NOMO-1 treated with DMSO at 0.1 percent for 48 hours (cell line): ENCODE measurements at regions not wholly inside any gene's neighbourhood (a gene's known extent, or its start where the extent isn't known, plus 50 kb on each side); places are given as distances from the start of the nearest gene placed in this dataset.
"Not testable (repeated sequence)": the region's sequence is repeated elsewhere in the genome, so short reads cannot be mapped to it uniquely, and the experiment has no call there.

Experiments used
- DNase-seq: peaks from one replicate; lab custom pipeline; 2025; ENCODE audit not compliant: unreplicated experiment; lab: John Stamatoyannopoulos, UW

GRCh38 chr18:25503567-25504081 is 151.7 kb upstream of the ZNF521 start:
- DNase-seq = peak; percentile 19

GRCh38 chr18:25497151-25497794 is 145.3 kb upstream of the ZNF521 start:
- DNase-seq = no peak

- DNase-seq = no peak
Observed at GRCh38 chr18:25496544-25496943, 144.6 kb upstream of the ZNF521 start.

GRCh38 chr18:25495606-25496005 is 143.6 kb upstream of the ZNF521 start:
- DNase-seq = no peak

- no peak for DNase-seq
Observed at GRCh38 chr18:25494888-25495287, 142.9 kb upstream of the ZNF521 start.

- DNase-seq = no peak
Observed at GRCh38 chr18:25493401-25493800, 141.4 kb upstream of the ZNF521 start.

GRCh38 chr18:25490316-25490715 is 138.3 kb upstream of the ZNF521 start:
- no peak for DNase-seq

- DNase-seq = no peak
Observed at GRCh38 chr18:25473008-25473407, 121.0 kb upstream of the ZNF521 start.

GRCh38 chr18:25470756-25471524 is 119.0 kb upstream of the ZNF521 start:
- not testable (repeated sequence) for DNase-seq

- no peak for DNase-seq
Observed at GRCh38 chr18:25470062-25470461, 118.1 kb upstream of the ZNF521 start.

- no peak for DNase-seq
Observed at GRCh38 chr18:25469489-25469888, 117.5 kb upstream of the ZNF521 start.

GRCh38 chr18:25467226-25467987 is 115.4 kb upstream of the ZNF521 start:
- DNase-seq = no peak

GRCh38 chr18:25465152-25465732 is 113.3 kb upstream of the ZNF521 start:
- DNase-seq = no peak

GRCh38 chr18:25464227-25464626 is 112.3 kb upstream of the ZNF521 start:
- DNase-seq = no peak

- DNase-seq = no peak
Observed at GRCh38 chr18:25463726-25464125, 111.8 kb upstream of the ZNF521 start.

- no peak for DNase-seq
Observed at GRCh38 chr18:25459814-25460213, 107.8 kb upstream of the ZNF521 start.

GRCh38 chr18:25457601-25458000 is 105.6 kb upstream of the ZNF521 start:
- no peak for DNase-seq

- DNase-seq = no peak
Observed at GRCh38 chr18:25457126-25457525, 105.2 kb upstream of the ZNF521 start.

- no peak for DNase-seq
Observed at GRCh38 chr18:25456334-25457010, 104.5 kb upstream of the ZNF521 start.

- no peak for DNase-seq
Observed at GRCh38 chr18:25455646-25456045, 103.7 kb upstream of the ZNF521 start.

- no peak for DNase-seq
Observed at GRCh38 chr18:25455159-25455558, 103.2 kb upstream of the ZNF521 start.
